ENCODE measurements at regions not wholly inside any gene's neighbourhood (a gene's known extent, or its start where the extent isn't known, plus 50 kb on each side); places are given as distances from the start of the nearest gene placed in this dataset.

DNA sequence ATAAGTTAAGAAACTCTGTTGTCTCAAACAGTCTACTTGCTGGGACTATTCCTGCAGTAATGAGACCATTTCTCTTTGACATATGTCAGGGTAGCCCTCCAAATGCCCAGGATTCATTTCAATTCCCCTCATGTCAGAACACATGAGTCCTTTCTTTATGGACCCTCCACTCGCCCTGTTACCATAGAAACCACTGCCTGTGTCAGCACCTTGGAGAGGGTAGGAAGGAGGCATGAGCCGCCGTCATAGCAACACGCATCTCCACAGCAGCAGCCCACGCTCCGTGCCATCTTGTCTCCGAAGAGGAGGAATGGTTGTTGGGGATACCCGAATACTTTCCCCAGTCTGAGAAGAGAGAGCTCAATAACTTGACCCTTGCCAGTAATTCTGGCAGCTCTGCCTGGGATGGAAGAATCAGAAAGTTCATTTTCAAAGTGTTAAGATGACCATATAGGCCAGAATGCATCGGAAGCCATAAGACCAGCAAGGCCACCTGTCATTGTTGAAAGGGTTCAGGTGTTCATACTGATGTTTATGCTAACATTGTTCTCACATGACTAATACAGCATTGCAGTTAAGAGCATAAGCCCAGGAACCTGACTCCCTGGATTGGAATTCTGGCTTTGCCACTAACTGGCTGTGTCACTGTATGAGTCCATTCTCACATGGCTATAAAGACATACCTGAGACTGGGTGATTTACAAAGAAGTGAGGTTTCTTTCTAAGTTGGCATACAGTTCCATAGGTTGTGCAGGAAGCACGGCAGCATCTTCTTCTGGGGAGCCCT lies 141.3 kb downstream of the ABCC12 start:
- TF ChIP-seq EP300 (IDR thresholded peaks at IDR 0.05): no peak
- TF ChIP-seq, protein P1, sequence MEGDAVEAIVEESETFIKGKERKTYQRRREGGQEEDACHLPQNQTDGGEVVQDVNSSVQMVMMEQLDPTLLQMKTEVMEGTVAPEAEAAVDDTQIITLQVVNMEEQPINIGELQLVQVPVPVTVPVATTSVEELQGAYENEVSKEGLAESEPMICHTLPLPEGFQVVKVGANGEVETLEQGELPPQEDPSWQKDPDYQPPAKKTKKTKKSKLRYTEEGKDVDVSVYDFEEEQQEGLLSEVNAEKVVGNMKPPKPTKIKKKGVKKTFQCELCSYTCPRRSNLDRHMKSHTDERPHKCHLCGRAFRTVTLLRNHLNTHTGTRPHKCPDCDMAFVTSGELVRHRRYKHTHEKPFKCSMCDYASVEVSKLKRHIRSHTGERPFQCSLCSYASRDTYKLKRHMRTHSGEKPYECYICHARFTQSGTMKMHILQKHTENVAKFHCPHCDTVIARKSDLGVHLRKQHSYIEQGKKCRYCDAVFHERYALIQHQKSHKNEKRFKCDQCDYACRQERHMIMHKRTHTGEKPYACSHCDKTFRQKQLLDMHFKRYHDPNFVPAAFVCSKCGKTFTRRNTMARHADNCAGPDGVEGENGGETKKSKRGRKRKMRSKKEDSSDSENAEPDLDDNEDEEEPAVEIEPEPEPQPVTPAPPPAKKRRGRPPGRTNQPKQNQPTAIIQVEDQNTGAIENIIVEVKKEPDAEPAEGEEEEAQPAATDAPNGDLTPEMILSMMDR (IDR thresholded peaks at IDR 0.05): no peak

All from esophagus muscularis mucosa (tissue), 3 donors.